Activated T-cell treated with anti-CD3 and anti-CD28 coated beads for 1 hour (primary cell): ENCODE measurements at regions not wholly inside any gene's neighbourhood (a gene's known extent, or its start where the extent isn't known, plus 50 kb on each side); places are given as distances from the start of the nearest gene placed in this dataset.
"Not testable (repeated sequence)": the region's sequence is repeated elsewhere in the genome, so short reads cannot be mapped to it uniquely, and the experiment has no call there.

Source experiments
- DNase-seq: peaks from one replicate; pipeline ENCODE4 v3.0.0-alpha.2; 2020; ENCODE audit warnings: low read depth

DNA sequence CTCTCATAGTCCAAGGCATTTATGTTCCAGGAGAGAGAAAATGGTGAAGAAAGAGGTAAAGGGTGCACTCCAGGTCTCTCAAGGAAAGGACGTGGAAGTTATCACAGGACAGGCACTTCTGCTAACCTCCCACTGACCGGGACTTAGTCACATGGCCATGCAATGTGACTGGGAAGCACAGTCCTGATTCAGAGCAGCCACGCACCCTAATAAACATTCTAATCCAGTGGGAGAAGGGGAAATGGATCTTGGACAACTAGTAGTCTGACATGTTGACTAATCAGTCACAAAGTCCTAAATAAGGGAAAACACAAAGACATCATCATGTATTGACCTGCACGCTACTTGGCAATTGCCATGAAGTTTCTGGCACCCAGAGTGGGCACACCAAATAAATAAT is 417.5 kb upstream of the ZMIZ1 start:
- no peak for DNase-seq

DNA sequence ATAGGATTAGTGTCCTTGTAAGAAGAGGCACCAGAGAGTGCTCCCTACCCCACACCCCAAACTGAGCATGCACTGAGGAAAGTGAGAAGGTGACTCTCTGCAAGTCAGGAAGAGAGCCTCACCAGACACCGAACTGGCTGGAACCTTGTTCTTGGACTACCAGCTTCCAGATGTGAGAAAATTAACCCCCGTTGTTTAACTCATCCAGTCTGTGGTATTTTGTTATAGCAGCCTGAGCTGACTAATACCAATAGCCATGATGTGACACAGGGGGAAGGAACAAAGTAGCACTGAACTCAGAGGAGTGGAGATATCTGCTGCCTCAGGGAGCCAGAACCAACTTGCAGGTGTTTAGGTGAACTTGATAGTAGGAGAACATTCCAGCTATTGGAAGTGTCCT is 415.2 kb upstream of the ZMIZ1 start:
- DNase-seq: no peak

DNA sequence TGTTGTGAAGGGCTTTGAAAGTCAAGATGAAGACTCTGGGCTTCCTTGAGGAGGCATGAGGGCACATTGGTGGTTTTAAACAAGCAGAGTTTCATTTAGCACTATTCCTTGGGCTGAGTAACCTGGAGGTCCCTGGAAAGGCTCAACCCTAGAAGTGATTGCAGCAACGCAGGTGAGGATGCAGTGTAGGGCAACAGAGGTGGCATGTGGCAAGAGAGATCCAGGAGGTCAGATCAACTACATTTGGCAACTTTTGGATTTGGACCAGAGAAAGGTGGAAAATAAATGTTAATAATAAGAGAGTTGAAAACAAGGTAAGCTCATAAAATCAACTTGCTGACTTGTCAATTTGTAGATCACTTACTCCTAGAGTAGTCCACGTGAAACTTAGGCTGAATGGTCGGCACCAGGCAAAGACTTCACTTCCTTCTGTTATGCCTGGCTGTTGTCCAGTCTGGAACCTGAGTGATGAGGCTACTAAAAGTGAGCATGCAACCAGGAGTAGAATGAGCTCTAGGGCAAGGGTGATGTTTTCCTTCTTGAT is 414.6 kb upstream of the ZMIZ1 start:
- no peak for DNase-seq

DNA sequence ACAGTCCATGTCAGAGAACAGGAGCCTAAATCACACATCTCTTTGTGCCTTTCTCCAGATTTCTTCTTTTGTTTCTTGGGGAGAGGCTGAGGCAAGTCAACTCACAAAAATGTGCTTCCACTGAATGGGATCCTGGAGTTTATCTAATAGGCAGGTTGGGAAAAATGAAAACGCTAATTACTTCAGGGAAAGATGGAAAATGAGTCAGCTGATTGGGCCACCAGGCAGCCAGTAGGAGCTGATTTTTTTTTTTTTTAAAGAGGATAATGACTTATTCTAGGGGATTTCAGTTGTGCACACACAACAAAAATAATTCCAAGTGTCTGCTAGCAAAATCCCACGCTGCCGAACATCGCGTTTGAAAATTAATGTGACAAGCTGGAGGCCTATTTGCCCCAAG is 412.8 kb upstream of the ZMIZ1 start:
- DNase-seq: no peak

DNA sequence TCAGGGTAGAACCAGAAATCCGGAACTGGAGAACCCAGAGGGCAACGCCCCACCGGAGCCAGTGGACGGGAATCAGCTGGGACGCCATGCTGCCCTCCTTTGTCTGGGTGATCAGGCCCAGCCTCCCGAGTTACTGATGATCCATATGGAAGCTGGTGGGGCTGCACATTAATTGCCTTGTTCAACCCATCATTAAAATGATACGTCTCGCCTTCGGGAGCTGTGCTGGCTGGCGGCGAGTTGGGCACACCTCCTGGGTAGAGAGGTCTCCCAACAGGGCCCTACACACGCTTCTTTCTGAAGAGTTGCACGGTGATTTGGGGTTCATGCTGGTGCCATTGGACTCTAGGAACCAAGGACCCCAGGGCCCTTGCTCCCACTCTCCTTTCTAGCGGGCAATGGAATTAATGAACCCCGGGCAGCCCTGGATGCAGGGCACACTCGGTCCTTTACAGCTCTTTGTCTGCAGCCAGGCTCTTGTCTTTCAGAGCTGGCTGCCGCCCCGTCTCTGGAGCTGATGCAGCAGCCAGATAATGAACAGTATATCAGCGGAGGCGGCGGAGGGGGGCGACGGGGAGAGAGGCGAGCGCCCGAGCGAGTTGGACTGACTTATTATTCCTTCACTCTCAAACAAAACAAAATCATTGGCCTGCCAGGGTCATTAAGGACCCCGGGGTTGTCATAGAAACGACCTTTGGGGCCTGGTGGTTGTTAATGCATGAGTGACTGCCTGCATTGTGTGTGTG is 412.2 kb upstream of the ZMIZ1 start:
- no peak for DNase-seq

DNA sequence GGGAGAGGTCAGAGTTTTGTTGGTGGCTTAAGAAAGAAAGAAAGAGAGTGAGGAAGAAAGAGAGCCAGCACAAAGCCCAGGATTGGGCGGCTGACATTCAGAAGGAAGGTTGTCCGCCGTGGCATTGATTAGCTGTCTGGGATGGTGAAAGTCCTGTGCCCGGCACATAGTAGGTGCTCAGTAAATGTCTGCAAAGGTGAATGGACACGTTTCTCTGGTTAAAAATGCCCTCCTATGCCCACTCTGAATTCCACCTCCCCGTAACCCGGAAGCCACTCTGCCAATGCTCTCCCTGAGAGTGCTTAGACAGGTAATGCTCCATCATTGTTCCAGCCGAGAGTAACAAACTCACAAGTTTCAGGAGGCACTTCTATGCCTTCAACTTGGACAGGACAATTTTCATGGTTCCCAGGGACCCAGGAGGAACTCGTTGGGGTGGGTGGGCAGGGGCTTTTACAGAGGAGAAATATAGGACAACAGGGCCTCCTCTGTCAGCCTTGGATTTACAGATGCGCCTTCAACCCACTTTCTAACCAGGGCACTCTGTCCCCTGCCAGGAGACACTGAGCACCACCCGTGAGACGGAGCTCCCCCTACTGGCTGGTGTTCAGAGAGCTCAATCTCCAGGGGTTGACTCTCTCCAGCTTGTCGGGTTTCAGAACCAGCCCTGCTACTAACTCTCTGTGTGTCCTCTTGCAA is 411.5 kb upstream of the ZMIZ1 start:
- DNase-seq: peak; percentile 51

DNA sequence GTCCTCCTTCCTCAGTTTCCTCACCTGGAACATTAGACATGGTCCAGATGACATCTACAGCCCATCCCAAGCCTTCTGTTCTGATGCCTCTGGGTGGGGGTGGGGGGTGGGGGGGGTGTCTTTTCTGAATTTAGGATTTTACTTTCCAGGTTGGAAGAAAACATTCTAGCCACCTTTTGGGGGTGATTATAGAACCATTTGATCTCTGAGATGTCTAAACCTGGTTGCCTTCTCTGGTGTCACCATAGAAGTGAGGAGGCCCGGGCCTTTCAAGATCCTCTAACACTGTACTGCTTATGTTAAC is 411.0 kb upstream of the ZMIZ1 start:
- no peak for DNase-seq

DNA sequence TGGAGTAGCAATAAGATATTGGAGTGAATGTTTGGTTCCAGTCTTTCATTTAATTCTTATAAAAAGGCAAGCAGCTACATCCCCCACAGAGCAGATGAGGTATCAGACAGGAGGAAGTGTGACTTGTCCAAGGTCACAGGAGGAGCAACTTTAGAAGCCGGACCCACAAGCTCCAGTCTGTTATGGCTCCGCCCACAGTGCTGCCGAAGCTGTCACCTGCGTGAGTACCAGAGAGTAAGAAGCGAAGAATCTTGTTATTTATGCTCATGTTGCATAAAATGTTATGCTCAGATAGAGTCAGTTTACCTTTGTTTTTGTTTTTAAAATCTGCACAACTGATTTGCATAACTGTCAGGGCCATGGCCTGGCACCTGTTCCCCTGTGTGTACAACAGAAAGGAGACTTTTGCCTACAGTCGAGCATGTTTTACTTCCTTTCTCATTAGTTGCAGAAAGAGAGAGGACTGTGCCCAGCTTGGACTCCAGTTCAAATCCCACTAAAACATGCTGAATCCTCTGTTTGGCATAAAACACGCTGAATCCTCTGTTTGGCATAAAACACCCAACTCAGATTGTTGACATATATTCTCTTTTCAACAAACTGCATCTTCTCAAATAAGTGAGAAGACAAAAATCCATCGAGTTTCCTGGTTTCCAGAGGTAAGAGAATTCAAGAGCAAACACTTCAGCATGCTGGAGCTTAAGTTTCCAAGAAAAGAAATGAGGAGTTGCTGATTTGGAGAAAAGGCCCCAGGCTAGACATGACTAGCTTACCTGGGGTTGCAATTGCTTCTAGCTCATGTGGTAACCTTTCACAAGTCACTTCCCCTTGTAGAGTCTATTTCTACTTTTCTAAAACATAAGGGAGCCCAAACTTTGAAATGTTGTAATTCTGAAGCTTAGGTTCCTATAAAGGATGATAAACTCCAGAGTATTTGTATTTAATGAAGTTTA is 409.8 kb upstream of the ZMIZ1 start:
- DNase-seq: no peak

DNA sequence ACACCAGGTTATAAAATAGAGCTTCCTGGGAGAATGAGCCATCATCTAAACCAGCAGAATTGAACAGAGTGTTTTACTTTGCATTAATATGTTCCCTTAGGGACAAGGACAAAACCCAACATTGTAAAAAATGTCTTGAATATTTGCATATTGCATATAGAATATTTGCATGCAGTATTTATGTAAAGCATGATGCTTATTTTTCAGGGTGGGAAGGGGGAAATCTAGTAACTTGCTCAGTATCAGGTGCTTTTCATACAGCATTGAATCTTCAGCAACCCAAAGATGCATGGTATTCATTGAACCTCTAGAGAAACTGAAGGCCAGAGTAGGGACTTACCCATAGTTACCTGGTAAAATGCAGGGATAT is 409.2 kb upstream of the ZMIZ1 start:
- DNase-seq: no peak

DNA sequence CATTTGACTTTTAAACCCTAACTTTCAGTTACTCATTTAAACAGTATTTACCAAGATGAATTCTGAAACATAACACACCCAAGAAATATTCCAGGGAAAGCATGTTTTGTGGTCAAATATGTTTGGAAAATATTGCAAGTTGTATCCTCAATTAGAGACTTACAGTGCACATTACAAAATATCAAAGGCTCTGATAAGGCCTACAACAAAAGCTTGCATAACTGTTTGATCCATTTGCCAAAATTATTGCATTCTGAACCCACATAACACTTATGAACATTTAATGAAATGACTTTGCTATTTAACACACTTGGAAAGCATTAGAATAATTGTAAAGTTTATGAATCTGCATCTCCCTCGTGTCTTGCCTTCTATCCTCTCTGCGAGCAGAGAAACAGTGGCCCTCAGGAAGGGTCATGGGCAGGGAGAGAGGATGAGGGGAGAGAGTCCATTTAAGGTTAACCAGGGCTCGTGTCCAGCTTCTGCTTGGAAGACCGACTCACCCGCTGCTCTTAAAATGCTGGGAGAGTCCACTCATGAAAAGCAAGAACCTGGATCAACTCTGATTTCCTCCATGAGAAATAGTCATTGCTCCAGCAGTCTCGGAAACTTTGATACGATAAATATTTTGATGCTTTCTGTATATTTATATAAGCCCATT is 408.2 kb upstream of the ZMIZ1 start:
- no peak for DNase-seq

DNA sequence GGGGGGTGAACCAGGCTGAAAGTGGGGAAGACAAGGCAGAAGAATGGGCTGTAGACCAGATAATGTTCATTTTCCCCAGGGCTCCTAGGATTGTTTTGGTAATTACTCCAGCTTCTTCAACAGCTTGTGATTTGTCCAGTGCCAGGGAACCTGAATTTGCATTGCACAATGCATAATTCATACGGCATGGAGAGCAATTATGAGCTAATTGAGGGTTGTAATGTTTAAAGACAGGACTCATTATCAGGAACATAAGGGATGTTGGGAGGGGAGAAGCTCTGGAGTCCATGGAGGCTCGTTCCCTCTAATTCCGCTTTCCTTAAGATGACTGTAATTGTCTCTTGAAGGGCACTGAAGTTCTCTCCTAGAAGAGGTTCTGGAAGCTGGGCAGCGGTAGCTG is 405.0 kb upstream of the ZMIZ1 start:
- DNase-seq: no peak

DNA sequence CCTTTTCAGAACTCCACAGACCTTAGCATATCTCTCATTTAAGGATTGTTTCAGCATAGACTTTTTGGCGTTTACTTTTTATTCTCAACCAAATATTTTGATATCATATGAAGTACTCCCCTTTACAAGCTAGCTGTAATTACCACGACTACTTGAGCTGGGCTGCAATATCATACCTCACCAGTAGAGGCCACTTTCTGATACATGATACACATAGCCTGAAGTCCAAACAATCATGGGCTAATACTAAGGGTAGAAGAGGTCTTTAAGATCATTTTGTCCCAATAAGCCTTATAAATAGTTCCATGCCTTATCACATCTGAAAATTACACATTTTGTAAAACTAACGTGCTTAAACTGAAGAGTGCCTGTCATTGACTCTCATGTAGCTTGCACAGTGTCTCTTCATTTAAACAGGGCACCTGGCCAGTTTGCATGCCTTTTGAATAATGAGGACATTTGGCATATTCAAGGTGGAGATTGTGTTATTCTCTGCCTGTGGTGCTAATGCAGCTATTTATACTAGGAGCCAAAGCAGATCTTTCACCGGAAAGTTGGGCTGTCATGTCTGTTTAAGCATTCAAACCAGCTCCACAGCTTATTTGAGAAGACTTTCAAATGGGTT is 403.7 kb upstream of the ZMIZ1 start:
- DNase-seq: no peak

DNA sequence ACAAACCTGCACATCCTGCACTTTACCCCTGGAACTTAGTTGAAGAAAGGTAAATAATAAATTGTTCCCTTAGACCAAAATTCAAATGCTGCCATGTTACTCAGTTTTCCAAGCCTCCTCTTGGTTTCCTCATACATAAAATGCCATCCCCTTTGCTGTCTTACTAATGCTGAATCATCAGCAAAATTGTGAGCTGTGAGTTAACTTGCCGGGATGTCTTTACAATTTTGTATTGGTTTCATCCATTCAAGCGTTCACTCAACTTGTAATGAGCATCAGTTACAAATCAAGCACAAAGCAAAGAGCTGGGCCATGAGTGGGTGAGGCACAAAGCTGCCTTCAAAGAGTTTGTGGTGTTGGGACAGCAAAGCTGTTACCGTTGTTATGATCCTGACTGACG is 395.8 kb upstream of the ZMIZ1 start:
- DNase-seq: no peak

DNA sequence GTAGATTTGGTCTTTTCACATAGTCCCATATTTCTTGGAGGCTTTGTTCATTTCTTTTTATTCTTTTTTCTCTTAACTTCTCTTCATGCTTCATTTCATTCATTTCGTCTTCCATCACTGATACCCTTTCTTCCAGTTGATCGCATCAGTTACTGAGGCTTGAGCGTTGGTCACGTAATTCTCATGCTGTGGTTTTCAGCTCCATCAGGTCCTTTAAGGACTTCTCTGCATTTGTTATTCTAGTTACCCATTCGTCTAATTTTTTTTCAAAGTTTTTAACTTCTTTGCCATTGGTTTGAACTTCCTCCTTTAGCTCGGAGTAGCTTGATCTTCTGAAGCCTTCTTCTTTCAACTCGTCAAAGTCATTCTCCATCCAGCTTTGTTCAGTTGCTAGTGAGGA is 387.6 kb upstream of the ZMIZ1 start:
- DNase-seq: not testable (repeated sequence)

DNA sequence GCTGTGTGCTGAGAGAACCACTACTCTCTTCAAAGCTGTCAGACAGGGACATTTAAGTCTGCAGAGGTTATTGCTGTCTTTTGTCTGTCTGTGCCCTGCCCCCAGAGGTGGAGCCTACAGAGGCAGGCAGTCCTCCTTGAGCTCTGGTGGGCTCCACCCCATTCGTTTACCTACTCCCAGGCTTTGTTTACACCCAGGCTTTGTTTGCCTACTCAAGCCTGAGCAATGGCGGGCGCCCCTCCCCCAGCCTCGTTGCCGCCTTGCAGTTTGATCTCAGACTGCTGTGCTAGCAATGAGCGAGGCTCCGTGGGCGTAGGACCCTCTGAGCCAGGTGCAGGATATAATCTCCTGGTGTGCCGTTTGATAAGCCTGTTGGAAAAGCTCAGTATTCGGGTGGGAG is 386.8 kb upstream of the ZMIZ1 start:
- not testable (repeated sequence) for DNase-seq

DNA sequence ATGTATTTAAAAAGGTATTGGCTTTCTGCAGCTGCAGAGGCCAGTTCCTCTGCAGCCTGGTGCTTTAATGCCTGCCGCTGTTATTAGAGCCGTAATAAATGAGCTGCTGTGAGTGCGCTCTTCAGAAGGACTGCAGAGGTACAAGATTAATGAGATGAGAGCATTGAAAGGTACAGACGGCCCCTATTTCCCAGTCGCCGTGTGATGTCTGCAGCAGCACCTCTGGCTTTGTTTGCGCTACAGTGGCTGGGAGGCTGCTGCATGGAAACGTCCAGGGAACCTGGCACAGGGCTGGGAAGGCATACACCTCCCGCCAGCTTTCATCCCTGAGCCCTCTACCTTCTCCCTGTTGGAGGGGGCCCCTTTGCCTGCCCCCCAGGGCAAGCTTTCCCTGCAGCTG is 383.8 kb upstream of the ZMIZ1 start:
- DNase-seq: no peak

DNA sequence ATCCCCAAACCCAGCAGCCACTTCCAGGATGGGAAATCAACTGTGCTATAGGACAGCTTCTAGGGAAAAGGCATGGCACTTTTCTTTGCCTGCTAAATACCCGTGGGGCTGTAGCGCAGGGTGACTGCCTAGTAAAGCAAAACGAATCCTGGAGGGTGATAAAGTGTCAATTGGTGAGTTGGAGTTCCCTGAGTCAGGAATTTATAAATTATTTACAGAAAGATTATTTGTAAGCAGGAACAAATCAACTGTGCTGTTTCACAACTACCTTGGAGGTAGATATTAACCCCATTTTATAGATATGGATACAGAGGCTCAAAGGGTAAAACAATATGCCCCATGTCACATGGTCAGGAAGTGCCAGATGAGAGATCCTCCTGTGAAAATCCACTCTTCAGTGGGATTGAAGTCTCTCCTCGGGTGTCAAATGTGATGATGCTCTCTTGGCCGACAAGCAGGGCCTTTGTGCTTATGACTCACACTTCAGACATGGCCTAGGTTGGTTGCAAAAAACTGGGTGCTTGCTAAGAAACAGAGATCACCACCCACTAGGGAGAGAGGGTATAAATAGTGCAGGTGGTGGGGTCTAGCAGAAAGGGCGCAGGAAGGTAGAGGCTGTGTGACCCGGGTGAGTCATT is 383.2 kb upstream of the ZMIZ1 start:
- DNase-seq: no peak

DNA sequence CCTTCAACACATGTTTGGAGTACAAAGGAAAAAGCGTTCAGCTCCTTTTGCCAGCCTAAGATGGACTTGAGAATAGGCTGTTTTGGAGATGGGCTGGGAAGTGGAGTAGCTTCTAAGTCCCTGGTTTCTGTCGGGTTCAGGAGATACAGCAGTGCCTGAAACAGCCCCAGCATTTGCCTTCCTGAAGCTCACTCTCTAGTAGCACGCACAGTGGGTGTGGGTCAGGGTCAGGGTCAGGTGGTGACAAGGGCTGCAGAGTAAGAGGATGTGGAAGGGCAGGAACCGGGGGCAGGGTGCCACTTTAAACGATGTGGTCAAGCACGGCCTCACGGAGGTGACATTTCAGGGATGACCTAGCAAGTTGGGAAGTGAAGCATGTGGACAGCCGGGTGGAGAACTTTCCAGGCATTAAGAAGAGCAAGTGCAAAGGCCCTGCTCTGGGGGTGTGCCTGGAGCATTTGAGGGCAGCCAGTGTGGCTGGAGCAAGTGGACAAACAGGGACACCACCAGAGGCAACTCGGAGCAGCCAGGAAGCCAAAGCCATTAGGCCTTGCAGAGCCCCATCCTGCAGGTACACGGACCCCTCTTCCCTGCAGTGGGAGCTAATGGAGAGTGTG is 382.2 kb upstream of the ZMIZ1 start:
- DNase-seq: no peak

DNA sequence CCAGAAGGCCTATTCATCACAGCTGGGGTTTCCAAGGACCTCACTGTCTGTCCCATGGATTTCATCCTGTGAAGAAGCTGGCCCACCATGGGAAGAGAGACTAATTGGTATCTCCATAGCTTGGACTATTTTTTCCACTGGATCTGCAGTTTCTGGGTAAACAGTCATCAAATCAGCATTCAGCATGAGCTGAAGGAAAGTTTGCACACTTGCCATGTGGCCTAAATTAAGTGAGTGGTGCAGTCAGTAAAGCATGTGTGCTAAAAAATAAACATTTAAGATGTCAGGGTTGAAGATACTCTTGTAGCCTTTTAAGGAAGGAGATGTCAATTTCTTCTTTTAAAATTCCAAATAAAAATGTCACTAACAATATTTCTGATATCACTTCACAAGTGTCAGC is 381.1 kb upstream of the ZMIZ1 start:
- no peak for DNase-seq

DNA sequence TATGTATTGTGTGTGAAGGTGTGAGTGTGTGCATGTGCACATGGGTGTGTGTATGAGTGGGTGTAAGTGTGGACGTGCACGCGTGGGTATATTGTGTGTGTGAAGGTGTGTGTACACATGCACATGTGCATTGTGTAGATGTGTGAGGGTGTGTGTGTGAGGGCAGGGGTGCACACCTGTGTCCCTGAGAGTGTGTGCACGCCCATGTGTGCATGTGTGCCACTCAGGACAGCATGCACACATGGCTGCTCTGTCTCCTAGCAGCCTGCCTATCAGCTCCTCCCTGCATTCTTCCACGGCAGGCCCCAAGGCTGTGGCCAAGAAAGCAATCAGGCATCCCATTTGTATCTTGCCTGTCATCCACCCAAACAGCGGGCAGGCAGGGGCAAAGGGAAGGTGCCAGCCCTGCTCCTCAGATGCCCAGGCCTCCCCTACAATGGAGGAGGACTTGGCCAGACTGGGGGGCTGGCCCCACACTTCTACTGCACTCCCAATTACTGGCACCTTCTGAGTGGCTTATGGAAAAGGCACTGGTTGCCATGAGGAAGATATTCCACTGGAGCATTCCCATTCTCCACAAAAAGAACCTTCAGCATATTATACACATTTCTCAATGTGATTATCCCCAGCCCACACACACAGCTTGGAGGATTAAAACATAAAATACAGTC is 380.4 kb upstream of the ZMIZ1 start:
- DNase-seq: no peak
